Choroid plexus epithelial cell (primary cell): ENCODE measurements at regions not wholly inside any gene's neighbourhood (a gene's known extent, or its start where the extent isn't known, plus 50 kb on each side); places are given as distances from the start of the nearest gene placed in this dataset.

Experiments used
- DNase-seq: peaks from one replicate; pipeline ENCODE4 v3.0.0-alpha.2; 2010; ENCODE audit warnings: low read depth
- H3K4me3 ChIP-seq: 2 replicates; pipeline ENCODE4 v1.5.1; 2011; ENCODE audit warnings: low read depth, mild to moderate bottlenecking, control low read depth, low read length, moderate library complexity
- TF ChIP-seq, protein P1 (sequence below): conservative IDR thresholded peaks from 2 replicates; pipeline ENCODE4 v1.5.1; 2011; ENCODE audit warnings: low read depth, mild to moderate bottlenecking, control low read depth, inconsistent platforms, low read length, moderate library complexity

DNA sequence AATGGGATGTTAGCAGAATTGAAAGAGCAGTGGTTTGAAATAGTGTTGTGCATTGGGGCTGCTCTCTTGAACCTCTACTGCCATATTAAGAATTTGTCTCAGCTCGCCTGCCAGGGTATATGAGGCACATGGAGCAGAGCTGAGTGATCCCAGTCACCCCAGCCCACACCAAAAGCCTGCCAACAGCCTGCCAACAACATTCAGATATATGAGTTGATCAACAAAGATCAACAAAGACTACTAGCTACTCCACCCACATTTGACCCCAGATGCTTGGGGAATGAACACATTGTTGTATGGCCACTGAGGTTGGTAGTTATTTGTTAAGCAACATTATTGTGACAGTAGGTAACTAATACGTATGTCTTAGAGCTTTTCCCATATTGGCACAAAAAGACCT lies 570.9 kb upstream of the IL12A start:
- no peak overlapping the region for H3K4me3 ChIP-seq
- TF ChIP-seq, protein P1, sequence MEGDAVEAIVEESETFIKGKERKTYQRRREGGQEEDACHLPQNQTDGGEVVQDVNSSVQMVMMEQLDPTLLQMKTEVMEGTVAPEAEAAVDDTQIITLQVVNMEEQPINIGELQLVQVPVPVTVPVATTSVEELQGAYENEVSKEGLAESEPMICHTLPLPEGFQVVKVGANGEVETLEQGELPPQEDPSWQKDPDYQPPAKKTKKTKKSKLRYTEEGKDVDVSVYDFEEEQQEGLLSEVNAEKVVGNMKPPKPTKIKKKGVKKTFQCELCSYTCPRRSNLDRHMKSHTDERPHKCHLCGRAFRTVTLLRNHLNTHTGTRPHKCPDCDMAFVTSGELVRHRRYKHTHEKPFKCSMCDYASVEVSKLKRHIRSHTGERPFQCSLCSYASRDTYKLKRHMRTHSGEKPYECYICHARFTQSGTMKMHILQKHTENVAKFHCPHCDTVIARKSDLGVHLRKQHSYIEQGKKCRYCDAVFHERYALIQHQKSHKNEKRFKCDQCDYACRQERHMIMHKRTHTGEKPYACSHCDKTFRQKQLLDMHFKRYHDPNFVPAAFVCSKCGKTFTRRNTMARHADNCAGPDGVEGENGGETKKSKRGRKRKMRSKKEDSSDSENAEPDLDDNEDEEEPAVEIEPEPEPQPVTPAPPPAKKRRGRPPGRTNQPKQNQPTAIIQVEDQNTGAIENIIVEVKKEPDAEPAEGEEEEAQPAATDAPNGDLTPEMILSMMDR, result no peak
- peak; percentile 28 for DNase-seq

DNA sequence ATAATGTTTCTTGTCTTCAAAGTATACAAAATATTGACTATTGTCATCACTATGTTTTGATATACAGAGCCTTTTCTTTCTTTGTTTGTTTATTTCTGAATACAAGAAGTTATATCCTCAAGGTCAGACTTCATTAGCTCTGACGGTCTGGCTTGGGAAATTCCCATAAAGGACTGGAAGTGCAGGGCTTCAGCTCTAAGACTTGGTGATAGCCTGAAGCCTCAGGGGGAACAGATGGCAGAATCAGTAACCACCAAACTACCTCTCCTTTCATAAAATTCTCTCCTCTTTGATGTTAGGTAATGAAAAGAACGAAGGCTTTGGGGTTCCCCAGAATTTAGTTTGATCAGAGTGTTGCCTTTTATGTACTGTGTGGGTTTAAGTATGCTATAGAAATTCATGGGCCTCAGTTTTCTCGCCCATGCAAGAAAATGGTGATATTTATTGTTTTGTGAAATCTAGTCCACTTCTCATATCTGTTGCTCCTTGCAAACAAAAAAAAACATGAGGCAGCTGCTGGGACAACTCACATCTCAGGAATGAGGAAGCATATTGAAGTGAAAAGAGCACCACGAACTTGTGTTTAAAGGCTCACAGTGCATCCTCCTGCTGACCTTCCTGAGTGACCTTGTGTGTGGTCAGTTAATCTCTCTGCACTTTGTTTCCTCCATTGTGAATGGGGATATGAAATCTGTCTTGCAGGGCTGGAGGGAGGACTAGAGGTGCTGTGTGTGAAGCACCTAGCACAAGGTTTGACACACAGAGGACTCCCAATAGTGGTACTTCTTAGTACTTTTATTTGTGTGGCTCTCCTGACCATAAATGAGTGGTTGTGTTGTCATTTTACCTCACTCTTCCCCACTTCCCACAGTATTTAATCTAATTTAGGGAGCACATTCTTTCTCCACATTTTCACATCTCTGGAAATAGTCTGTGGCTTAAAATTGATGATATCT lies 569.8 kb upstream of the IL12A start:
- no peak overlapping the region for H3K4me3 ChIP-seq
- TF ChIP-seq, protein P1, result no peak
- DNase-seq, result peak; percentile 87

DNA sequence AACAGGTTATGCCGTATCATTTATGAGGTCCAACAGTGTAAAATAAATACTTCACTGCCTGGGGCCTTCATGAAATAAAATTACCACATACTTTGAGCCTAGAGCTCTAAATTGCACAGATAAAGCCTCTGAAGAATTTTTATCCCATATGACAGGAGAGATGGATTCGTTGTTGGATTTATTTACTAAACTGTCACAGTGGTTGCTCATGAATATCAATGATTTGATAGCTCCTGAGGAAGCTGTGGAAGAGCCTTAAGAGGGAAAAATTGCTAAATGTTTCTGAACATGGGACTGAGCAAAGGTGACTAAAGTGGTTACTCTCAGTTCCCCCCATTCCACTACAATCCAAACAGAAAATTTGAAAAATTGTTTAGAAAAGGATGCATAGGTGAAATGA lies 558.9 kb upstream of the IL12A start:
- no peak for DNase-seq
- TF ChIP-seq, protein P1, result no peak
- no peak overlapping the region for H3K4me3 ChIP-seq

DNA sequence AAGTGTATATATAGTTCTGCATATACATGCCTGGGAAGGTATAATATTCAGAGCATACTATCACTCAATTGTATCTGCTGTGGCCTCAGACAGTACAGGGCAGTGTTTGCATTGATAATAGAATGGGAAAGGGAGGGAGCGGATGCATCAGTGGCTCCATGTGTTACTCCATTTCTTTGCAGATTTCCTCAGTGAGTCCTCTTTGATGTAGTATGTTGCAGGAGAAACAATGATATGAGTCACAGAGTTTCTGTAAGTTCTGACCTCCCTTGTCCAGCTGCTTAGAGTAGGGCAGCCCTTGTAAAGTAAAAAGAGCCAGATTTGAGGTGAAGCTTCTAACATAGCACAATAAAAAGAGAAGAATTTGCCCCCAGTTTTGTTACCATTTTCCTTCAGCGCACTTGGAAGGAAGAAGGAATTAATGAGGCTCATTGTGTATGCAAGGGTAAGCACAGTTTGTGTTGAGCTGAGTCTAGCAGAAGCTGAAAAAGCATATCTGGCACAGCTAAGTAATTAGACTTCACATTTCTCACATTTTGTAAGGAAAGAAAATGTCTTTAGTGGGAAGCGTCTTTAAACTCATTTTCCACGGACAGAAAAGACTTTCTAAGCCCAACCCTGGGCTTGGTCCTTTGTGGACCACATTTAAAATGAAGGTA lies 555.8 kb upstream of the IL12A start:
- no peak overlapping the region for H3K4me3 ChIP-seq

DNA sequence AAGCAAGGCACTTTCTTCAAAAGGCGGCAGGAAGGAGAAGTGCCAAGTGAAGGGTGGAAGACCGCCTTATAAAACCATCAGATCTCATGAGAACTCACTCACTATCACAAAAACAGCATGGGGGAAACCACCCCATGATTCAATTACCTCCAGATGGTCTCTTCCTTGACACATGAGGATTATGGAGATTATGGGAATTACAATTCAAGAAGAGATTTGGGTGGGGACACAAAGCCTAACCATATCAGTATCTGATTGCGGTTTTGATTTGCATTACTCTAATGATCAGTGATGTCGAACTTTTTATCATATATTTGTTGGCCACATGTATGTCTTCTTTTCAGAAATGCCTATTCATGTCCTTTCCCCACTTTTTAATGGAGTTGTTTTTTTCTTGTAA lies 549.3 kb upstream of the IL12A start:
- no peak for DNase-seq
- TF ChIP-seq, protein P1, result no peak
- H3K4me3 ChIP-seq, result no peak overlapping the region

More for the DNA sequence above, 555.8 kb upstream of the IL12A start:
- peak; percentile 53 for DNase-seq
- TF ChIP-seq, protein P1, result no peak

DNA sequence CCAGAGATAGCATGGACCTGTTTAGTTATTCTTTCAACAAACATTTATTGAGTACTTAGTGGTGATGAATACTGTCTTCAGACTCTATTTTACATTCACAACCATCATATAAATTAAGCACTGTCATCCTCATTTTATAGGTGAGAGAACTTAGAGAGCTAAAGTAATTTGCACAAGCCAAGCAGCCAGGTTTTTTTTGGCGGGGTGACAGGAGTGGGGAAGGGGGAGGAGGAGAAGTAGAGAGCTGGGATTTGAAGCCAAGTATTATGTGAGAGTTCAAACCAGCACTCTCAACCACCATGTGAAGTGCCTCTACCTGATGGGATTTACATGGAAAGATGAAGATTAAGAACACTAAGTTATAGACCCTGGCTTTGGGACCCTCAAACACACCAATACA lies 547.4 kb upstream of the IL12A start:
- DNase-seq, result no peak
- TF ChIP-seq, protein P1, result no peak
- H3K4me3 ChIP-seq, result no peak overlapping the region
